ENCODE measurements at regions not wholly inside any gene's neighbourhood (a gene's known extent, or its start where the extent isn't known, plus 50 kb on each side); places are given as distances from the start of the nearest gene placed in this dataset.
"Not testable (repeated sequence)": the region's sequence is repeated elsewhere in the genome, so short reads cannot be mapped to it uniquely, and the experiment has no call there.

GRCh38 chrX:37509349-37509748, 62.1 kb upstream of the LANCL3 start:
- peak in 1 of 2 donors; percentile 1 for DNase-seq (ENCODE audit: low spot score in 2 of 2)
- no peak overlapping the region for H3K27ac Mint-ChIP-seq

GRCh38 chrX:37516512-37516911, 54.9 kb upstream of the LANCL3 start:
- H3K4me3 Mint-ChIP-seq; H3K27ac Mint-ChIP-seq; H3K9me3 Mint-ChIP-seq; H3K27me3 Mint-ChIP-seq; H3K4me1 Mint-ChIP-seq; H3K36me3 Mint-ChIP-seq; ATAC-seq (ENCODE audit: low read depth); DNase-seq (ENCODE audit: low spot score in 2 of 2): not testable (repeated sequence)

More at GRCh38 chrX:37509349-37509748, 62.1 kb upstream of the LANCL3 start:
- no peak for ATAC-seq (ENCODE audit: low read depth)
- H3K9me3 Mint-ChIP-seq: no peaks in the 10 kb centered on the region
- peaks cover 5% of the 10 kb centered on the region for H3K27me3 Mint-ChIP-seq
- no peaks in the 10 kb centered on the region for H3K36me3 Mint-ChIP-seq
- no peak overlapping the region for H3K4me3 Mint-ChIP-seq
- no peaks in the 10 kb centered on the region for H3K4me1 Mint-ChIP-seq

GRCh38 chrX:37519261-37519660, 52.2 kb upstream of the LANCL3 start:
- not testable (repeated sequence) for H3K4me1 Mint-ChIP-seq; H3K9me3 Mint-ChIP-seq; H3K27me3 Mint-ChIP-seq; DNase-seq (ENCODE audit: low spot score in 2 of 2); ATAC-seq (ENCODE audit: low read depth); H3K36me3 Mint-ChIP-seq; H3K4me3 Mint-ChIP-seq; H3K27ac Mint-ChIP-seq

GRCh38 chrX:37520860-37521450, 50.5 kb upstream of the LANCL3 start:
- DNase-seq (ENCODE audit: low spot score in 2 of 2); H3K4me3 Mint-ChIP-seq: not testable (repeated sequence)

More at GRCh38 chrX:37520860-37521450, 50.5 kb upstream of the LANCL3 start:
- not testable (repeated sequence) for H3K4me1 Mint-ChIP-seq; H3K27ac Mint-ChIP-seq; H3K27me3 Mint-ChIP-seq; H3K9me3 Mint-ChIP-seq; H3K36me3 Mint-ChIP-seq; ATAC-seq (ENCODE audit: low read depth)
